Gastroesophageal sphincter (tissue), 4 donors: ENCODE measurements at regions not wholly inside any gene's neighbourhood (a gene's known extent, or its start where the extent isn't known, plus 50 kb on each side); places are given as distances from the start of the nearest gene placed in this dataset.

ENCODE experiments used
- ATAC-seq: fragments of 150-250 bp; one replicate; pipeline ENCODE4 v1.9.1; 2016; ENCODE audit warnings: mild to moderate bottlenecking, moderate library complexity
- H3K27ac ChIP-seq, 4 donors: fragments of 200-600 bp; sonication (generic) in 3 of 4; 1 replicate in 3 of 4; 2 replicates in 1 of 4; pipeline ENCODE4 v1.5.1; 2016 to 2019
- H3K27me3 ChIP-seq: fragments of 200-600 bp; sonication (generic); one replicate; pipeline ENCODE4 v1.5.1; 2019
- H3K36me3 ChIP-seq, 2 donors: fragments of 200-600 bp; sonication (generic); one replicate each; pipeline ENCODE4 v1.5.1; 2019; ENCODE audit warnings: control low read depth in 1 of 2
- H3K4me1 ChIP-seq, 3 donors: fragments of 200-600 bp; sonication (generic); 1 replicate in 2 of 3; 2 replicates in 1 of 3; pipeline ENCODE4 v1.5.1; 2016 to 2019; ENCODE audit warnings: control low read depth in 2 of 3
- H3K4me3 ChIP-seq, 2 donors: fragments of 200-600 bp; sonication (generic); one replicate each; pipeline ENCODE4 v1.5.1; 2019; ENCODE audit warnings: mild to moderate bottlenecking in 1 of 2, moderate library complexity in 1 of 2
- H3K9me3 ChIP-seq, 3 donors: fragments of 200-600 bp; sonication (generic); one replicate each; pipeline ENCODE4 v1.5.1; 2017 to 2019; ENCODE audit warnings: control low read depth in 2 of 3
- EP300 ChIP-seq: sonication (generic); formaldehyde crosslinking; IDR thresholded peaks from one replicate; pipeline ENCODE4 v1.6.1; 2017; ENCODE audit warnings: antibody characterized with exemption, mild to moderate bottlenecking
- POLR2A ChIP-seq, 2 donors: fragments of 450-650 bp; IDR thresholded peaks; one replicate each; pipeline ENCODE4 v1.6.1; 2017; ENCODE audit warnings: antibody characterized with exemption in 2 of 2, mild to moderate bottlenecking in 2 of 2, moderate library complexity in 1 of 2
- POLR2AphosphoS5 ChIP-seq: sonication (generic); formaldehyde crosslinking; IDR thresholded peaks from one replicate; pipeline ENCODE4 v1.6.1; 2017; ENCODE audit warnings: antibody characterized with exemption
- WGBS, 2 donors: methylation state at CpG; one replicate each; pipeline ENCODE4 v1.1.5; 2018; ENCODE audit warnings: low coverage in 1 of 2; 5-methylcytosine and 5-hydroxymethylcytosine counted together
- TF ChIP-seq, protein P1 (sequence below), 4 experiments: fragments of 200-600 bp in 2 of 4; fragments of 450-650 bp in 2 of 4; sonication (generic) in 1 of 4; IDR thresholded peaks; one replicate each; pipeline ENCODE4 v1.5.1; 2017 to 2019; ENCODE audit warnings: antibody characterized with exemption in 4 of 4, mild to moderate bottlenecking in 2 of 4, moderate library complexity in 2 of 4

DNA sequence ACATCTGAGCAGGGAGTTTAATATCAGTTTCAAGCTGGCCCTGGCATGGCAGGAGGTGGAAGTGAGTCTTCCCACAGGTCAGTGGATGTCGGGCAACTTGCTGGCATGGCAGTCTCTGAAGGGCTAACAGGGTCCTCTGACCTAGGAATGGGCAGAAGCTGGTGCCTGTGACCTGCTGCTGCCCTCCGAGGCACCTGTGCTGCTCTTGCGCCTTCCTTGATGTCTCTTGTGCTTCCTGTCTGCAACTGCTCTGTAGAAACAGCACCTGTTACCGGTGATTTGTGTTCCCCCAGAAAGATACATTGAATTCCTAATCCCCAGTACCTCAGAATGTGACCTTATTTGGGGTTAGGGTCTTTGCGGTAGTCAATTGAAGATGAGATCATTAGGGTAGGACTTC is 86.5 kb upstream of the SLC22A11 start:
- TF ChIP-seq, protein P1, sequence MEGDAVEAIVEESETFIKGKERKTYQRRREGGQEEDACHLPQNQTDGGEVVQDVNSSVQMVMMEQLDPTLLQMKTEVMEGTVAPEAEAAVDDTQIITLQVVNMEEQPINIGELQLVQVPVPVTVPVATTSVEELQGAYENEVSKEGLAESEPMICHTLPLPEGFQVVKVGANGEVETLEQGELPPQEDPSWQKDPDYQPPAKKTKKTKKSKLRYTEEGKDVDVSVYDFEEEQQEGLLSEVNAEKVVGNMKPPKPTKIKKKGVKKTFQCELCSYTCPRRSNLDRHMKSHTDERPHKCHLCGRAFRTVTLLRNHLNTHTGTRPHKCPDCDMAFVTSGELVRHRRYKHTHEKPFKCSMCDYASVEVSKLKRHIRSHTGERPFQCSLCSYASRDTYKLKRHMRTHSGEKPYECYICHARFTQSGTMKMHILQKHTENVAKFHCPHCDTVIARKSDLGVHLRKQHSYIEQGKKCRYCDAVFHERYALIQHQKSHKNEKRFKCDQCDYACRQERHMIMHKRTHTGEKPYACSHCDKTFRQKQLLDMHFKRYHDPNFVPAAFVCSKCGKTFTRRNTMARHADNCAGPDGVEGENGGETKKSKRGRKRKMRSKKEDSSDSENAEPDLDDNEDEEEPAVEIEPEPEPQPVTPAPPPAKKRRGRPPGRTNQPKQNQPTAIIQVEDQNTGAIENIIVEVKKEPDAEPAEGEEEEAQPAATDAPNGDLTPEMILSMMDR (IDR thresholded peaks at IDR 0.05): no peak
- TF ChIP-seq POLR2A (IDR thresholded peaks at IDR 0.05): no peak
- TF ChIP-seq EP300: no peak
- no peak for TF ChIP-seq POLR2AphosphoS5
- WGBS, 2 donors: 86% methylated on average over 1 of the region's 5 CpGs; no CpG with 5 or more reads in 1 of the 2 donors
- Histone ChIP-seq H3K27me3 (peaks cover 36% of the 10 kb centered on the region), H3K9me3 (no peaks in the 10 kb centered on the region), H3K4me1 (no peaks in the 10 kb centered on the region), H3K36me3 (no peaks in the 10 kb centered on the region), H3K4me3 (no peak overlapping the region), H3K27ac (no peak overlapping the region)
- no peak for ATAC-seq

DNA sequence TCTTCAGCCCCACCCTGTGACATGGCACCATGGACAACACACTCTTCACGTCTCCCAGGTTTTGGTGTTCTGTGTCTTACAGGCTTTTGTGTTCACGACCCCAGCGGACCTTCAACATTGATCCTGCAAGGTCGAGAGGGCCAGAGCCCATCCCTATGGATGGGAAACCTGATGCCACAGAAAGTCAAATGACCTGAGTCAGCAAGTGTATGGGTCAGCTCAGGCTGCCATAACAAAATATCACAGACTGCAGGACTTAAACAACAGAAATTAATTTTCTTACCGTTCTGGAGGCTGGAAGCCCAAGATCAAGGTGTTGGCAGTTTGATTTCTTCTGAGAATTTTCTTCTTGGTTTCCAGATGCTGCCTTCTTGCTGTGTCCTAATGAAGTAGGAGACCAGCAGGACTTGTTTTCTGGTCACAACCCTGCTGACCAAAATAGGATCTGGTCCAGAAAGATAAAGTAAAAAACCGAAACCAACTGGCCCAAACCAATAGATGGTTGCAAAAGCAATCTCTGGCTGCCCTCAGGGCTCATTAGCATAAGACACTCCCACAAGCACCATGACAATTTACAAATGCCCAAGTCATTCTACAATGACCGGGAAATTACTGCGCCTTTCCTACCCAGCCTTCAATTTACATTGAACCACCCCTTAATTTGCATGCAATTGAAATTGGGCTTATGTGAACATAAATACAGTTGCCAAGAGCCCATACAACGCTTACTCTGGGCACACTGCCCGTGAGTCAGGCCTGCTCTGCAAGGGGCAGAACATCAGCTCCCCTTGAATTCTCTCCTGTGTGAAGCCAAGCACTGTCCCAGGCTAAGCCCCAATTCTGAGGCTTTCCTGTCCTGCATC is 82.9 kb upstream of the SLC22A11 start:
- TF ChIP-seq EP300: no peak
- TF ChIP-seq, protein P1 (IDR thresholded peaks at IDR 0.05): no peak
- TF ChIP-seq POLR2A (IDR thresholded peaks at IDR 0.05): no peak
- TF ChIP-seq POLR2AphosphoS5: no peak
- no peak for ATAC-seq
- Histone ChIP-seq H3K9me3 (no peaks in the 10 kb centered on the region), H3K4me3 (no peak overlapping the region), H3K27me3 (peaks cover 50% of the 10 kb centered on the region), H3K36me3 (no peaks in the 10 kb centered on the region), H3K4me1 (no peaks in the 10 kb centered on the region), H3K27ac (no peak overlapping the region)
- 73 to 78% methylated on average over 8 to 9 of the region's 10 CpGs for whole genome bisulfite sequencing, 2 donors

DNA sequence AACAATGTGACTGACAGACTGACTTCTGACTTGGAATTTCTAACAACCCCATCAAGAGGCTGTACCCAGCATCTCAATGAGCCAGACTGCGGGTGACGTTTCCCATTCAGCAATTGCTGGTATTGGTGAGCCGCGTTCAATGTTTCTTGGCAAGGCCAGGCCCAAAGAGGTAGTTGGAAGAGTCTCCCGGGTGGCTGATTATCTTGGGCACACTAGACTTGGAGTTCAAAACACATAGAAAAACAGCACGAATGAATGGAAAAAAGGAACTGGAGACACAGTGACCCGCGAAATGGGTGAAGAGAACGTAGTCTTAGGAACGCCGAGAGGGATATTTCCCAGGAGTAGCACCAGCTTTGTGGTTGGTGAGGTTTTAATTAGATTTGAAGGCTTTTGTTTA is 81.1 kb upstream of the SLC22A11 start:
- no peak for ATAC-seq
- H3K27ac ChIP-seq: no peak overlapping the region
- H3K4me1 ChIP-seq: no peaks in the 10 kb centered on the region
- TF ChIP-seq POLR2AphosphoS5 (no peak), POLR2A (IDR thresholded peaks at IDR 0.05) (no peak), EP300 (no peak)
- TF ChIP-seq, protein P1 (IDR thresholded peaks at IDR 0.05): no peak
- H3K36me3 ChIP-seq: no peaks in the 10 kb centered on the region
- peaks cover 54% of the 10 kb centered on the region for H3K27me3 ChIP-seq
- WGBS, 2 donors: 75 to 88% methylated on average over 2 to 11 of the region's 11 CpGs
- no peaks in the 10 kb centered on the region for H3K9me3 ChIP-seq
- H3K4me3 ChIP-seq: no peak overlapping the region

- Histone ChIP-seq H3K4me3 (no peak overlapping the region), H3K36me3 (no peaks in the 10 kb centered on the region), H3K4me1 (no peaks in the 10 kb centered on the region), H3K9me3 (no peaks in the 10 kb centered on the region), H3K27ac (no peak overlapping the region), H3K27me3 (peaks cover 51% of the 10 kb centered on the region)
- no peak for ATAC-seq
- WGBS, 2 donors: 83 to 93% methylated on average over 4 to 11 of the region's 11 CpGs
- TF ChIP-seq POLR2AphosphoS5: no peak
- TF ChIP-seq POLR2A (IDR thresholded peaks at IDR 0.05): no peak
- TF ChIP-seq, protein P1 (IDR thresholded peaks at IDR 0.05): no peak
- TF ChIP-seq EP300: no peak
These were observed 80.6 kb upstream of the SLC22A11 start for GRCh38 chr11:64475145-64475544.

DNA sequence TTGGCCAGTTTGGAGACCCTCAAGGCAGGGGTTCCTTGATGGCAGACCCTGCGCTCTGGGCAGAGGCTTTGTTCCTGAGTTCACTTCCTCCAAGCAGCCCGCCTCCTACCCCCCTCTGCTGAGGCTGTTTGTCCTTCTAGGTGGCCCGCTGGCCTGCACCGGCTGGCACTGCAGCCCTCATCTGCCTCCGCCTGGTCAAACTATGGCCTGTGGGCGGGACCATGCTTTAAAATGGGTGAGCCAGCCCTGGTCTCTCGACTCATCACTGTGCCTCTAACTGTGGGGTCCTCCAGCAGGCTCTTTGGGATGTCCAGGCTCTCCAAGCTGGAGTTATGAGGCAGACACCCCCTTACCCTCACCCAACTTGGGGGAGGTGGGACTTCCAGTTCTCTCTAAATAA is 78.9 kb upstream of the SLC22A11 start:
- ATAC-seq: no peak
- no CpG with 5 or more reads among the region's 7 CpGs for WGBS, 2 donors
- no peak overlapping the region for H3K4me3 ChIP-seq
- H3K36me3 ChIP-seq: no peaks in the 10 kb centered on the region
- H3K9me3 ChIP-seq: no peaks in the 10 kb centered on the region
- H3K4me1 ChIP-seq: no peaks in the 10 kb centered on the region
- no peak for TF ChIP-seq POLR2A (IDR thresholded peaks at IDR 0.05)
- no peak for TF ChIP-seq POLR2AphosphoS5
- no peak for TF ChIP-seq EP300
- TF ChIP-seq, protein P1 (IDR thresholded peaks at IDR 0.05): no peak
- peaks cover 56% of the 10 kb centered on the region for H3K27me3 ChIP-seq
- no peak overlapping the region for H3K27ac ChIP-seq
